SK-N-SH treated with all-trans-retinoic acid at 6 μM for 48 hours (cell line): ENCODE measurements at regions not wholly inside any gene's neighbourhood (a gene's known extent, or its start where the extent isn't known, plus 50 kb on each side); places are given as distances from the start of the nearest gene placed in this dataset.

ENCODE experiments used
- ATAC-seq: fragments of 200-7000 bp; cut with Tn5 transposase; 3 replicates; pipeline ENCODE4 v1.9.1; 2020; ENCODE audit warnings: mild to moderate bottlenecking, moderate library complexity
- ARNTL ChIP-seq: fragments of 450-650 bp; formaldehyde crosslinking; IDR thresholded peaks from 2 replicates; pipeline ENCODE4 v1.5.0; 2020; ENCODE audit warnings: low read depth, mild to moderate bottlenecking, moderate library complexity, borderline replicate concordance
- BACH2 ChIP-seq: fragments of 250-450 bp; sonication (Bioruptor Pico); IDR thresholded peaks from 2 replicates; pipeline ENCODE4 v1.9.0; 2021; ENCODE audit warnings: mild to moderate bottlenecking, borderline replicate concordance
- CSDC2 ChIP-seq: fragments of 250-450 bp; sonication (Bioruptor Pico); IDR thresholded peaks from 2 replicates; pipeline ENCODE4 v1.5.0; 2020; ENCODE audit warnings: mild to moderate bottlenecking, moderate library complexity
- CSRNP3 ChIP-seq: fragments of 250-450 bp; sonication (Bioruptor Pico); IDR thresholded peaks from 2 replicates; pipeline ENCODE4 v1.5.1; 2021; ENCODE audit warnings: mild to moderate bottlenecking, moderate library complexity
- ESRRG ChIP-seq: fragments of 250-450 bp; sonication (Bioruptor Pico); IDR thresholded peaks from 2 replicates; pipeline ENCODE4 v1.6.1; 2021; ENCODE audit warnings: mild to moderate bottlenecking
- GLIS3 ChIP-seq: fragments of 250-450 bp; sonication (Bioruptor Pico); IDR thresholded peaks from 2 replicates; pipeline ENCODE4 v1.5.0; 2020; ENCODE audit warnings: mild to moderate bottlenecking, moderate library complexity
- ISL1 ChIP-seq: fragments of 250-450 bp; sonication (Bioruptor Pico); IDR thresholded peaks from 2 replicates; pipeline ENCODE4 v2.1.2; 2022; ENCODE audit warnings: mild to moderate bottlenecking, moderate library complexity
- OSR1 ChIP-seq: fragments of 250-450 bp; sonication (Bioruptor Pico); IDR thresholded peaks from 2 replicates; pipeline ENCODE4 v1.8.0; 2022; ENCODE audit warnings: moderate library complexity, mild to moderate bottlenecking, inconsistent platforms
- POU6F1 ChIP-seq: fragments of 250-450 bp; sonication (Bioruptor Pico); IDR thresholded peaks from 2 replicates; pipeline ENCODE4 v1.8.0; 2021; ENCODE audit warnings: low read depth, mild to moderate bottlenecking, moderate library complexity, borderline replicate concordance
- PPARA ChIP-seq: fragments of 250-450 bp; sonication (Bioruptor Pico); IDR thresholded peaks from 2 replicates; pipeline ENCODE4 v1.5.0; 2020; ENCODE audit warnings: mild to moderate bottlenecking, borderline replicate concordance
- RARB ChIP-seq: fragments of 250-450 bp; sonication (Bioruptor Pico); IDR thresholded peaks from 2 replicates; pipeline ENCODE4 v1.8.0; 2021; ENCODE audit warnings: mild to moderate bottlenecking, moderate library complexity
- SNAI2 ChIP-seq: fragments of 250-450 bp; sonication (Bioruptor Pico); IDR thresholded peaks from 2 replicates; pipeline ENCODE4 v1.5.0; 2020; ENCODE audit warnings: mild to moderate bottlenecking, moderate library complexity
- TOX ChIP-seq: fragments of 250-450 bp; sonication (Bioruptor Pico); IDR thresholded peaks from 2 replicates; pipeline ENCODE4 v1.8.0; 2021; ENCODE audit warnings: mild to moderate bottlenecking, moderate library complexity, borderline replicate concordance
- TSHZ2 ChIP-seq: fragments of 250-450 bp; sonication (Bioruptor Pico); IDR thresholded peaks from 2 replicates; pipeline ENCODE4 v1.5.0; 2020; ENCODE audit warnings: mild to moderate bottlenecking, moderate library complexity
- ZC3H10 ChIP-seq: fragments of 250-450 bp; sonication (Bioruptor Pico); IDR thresholded peaks from 2 replicates; pipeline ENCODE4 v1.5.1; 2021; ENCODE audit warnings: mild to moderate bottlenecking, moderate library complexity
- ZFP3 ChIP-seq: fragments of 250-450 bp; sonication (Bioruptor Pico); IDR thresholded peaks from 2 replicates; pipeline ENCODE4 v1.5.0; 2020; ENCODE audit warnings: mild to moderate bottlenecking, moderate library complexity
- ZFP30 ChIP-seq: fragments of 450-650 bp; formaldehyde crosslinking; IDR thresholded peaks from 2 replicates; pipeline ENCODE4 v1.5.0; 2022; ENCODE audit warnings: mild to moderate bottlenecking, moderate library complexity
- ZNF70 ChIP-seq: fragments of 450-650 bp; formaldehyde crosslinking; IDR thresholded peaks from 2 replicates; pipeline ENCODE4 v1.5.0; 2020; ENCODE audit warnings: mild to moderate bottlenecking, moderate library complexity
- ZNF8 ChIP-seq: fragments of 450-650 bp; formaldehyde crosslinking; IDR thresholded peaks from 2 replicates; pipeline ENCODE4 v1.5.0; 2020; ENCODE audit warnings: mild to moderate bottlenecking, moderate library complexity
- TF ChIP-seq, protein P1 (sequence below): fragments of 250-450 bp; sonication (Bioruptor Pico); IDR thresholded peaks from 2 replicates; pipeline ENCODE4 v1.5.1; 2020; ENCODE audit warnings: low read depth, mild to moderate bottlenecking, moderate library complexity
- TF ChIP-seq, protein P2 (sequence below): fragments of 250-450 bp; sonication (Bioruptor Pico); IDR thresholded peaks from 2 replicates; pipeline ENCODE4 v1.8.0; 2020; ENCODE audit warnings: mild to moderate bottlenecking, moderate library complexity, borderline replicate concordance

DNA sequence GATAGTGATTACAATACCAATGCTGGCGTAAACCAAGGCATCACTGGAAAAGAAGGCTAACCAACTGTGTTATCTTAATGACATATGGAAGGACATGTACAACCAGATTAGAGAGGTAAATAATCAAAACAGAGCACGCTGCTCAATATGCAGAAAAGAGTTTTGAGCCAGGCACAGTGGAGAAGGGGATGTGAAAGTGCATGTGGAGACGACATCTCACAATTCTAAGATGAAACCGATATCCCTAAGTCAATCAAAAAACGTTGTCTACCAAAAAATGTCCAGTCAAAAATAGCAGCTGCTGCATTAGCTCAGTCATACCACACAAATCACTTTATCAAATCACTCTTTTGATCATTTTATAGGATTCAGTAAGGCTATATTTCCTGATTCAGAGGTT is 116.3 kb upstream of the OLIG2 start:
- no peak for ATAC-seq
- TF ChIP-seq ZFP30 (CRISPR knock-in tag) (no peak), OSR1 (CRISPR knock-in tag) (no peak)
- TF ChIP-seq, all 23 proteins: peak for 0

DNA sequence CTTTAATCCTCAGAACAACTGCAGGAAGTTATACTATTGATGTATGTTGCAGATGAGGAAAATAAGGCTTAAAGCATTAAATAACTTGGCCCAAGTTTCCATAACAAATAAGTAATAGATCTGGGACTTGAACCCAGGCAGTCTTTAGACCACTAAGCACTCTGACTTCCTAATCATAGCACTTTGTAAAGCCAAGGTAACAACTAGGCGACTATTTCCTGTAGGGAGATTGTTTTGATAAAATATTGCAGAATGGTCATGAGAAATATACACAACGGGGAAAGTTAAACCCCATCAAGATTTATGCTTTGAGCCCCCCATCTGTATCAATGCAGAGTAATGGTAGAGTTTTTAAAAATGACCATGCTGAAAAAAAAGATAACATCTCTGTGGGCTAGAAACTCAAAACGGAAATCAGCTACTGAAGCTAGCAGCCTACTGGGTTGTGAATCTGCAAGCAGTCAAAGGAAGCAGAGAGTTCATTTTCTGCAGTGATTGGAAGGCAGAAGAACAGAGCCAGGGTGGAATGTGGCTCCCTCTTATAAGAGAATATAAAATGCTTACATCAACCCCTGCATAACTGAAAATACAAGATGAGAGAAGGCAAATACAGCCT is 111.2 kb upstream of the OLIG2 start:
- no peak for ATAC-seq
- no peak for TF ChIP-seq ISL1
- TF ChIP-seq, all 23 proteins: peak for 0

GRCh38 chr21:32915099-32915498 is 110.6 kb upstream of the OLIG2 start:
- no peak for ATAC-seq
- TF ChIP-seq ZFP30 (CRISPR knock-in tag) (no peak), PPARA (CRISPR knock-in tag) (no peak), TOX (CRISPR knock-in tag) (no peak), RARB (CRISPR knock-in tag) (no peak), ZNF8 (CRISPR knock-in tag) (no peak), POU6F1 (CRISPR knock-in tag) (no peak), ZC3H10 (CRISPR knock-in tag) (no peak), BACH2 (CRISPR knock-in tag) (no peak), CSDC2 (CRISPR knock-in tag) (no peak), ARNTL (CRISPR knock-in tag) (no peak), ZNF70 (CRISPR knock-in tag) (no peak), ISL1 (no peak), GLIS3 (no peak), ZFP3 (CRISPR knock-in tag) (no peak), ESRRG (CRISPR knock-in tag) (no peak)
- TF ChIP-seq, protein P1, sequence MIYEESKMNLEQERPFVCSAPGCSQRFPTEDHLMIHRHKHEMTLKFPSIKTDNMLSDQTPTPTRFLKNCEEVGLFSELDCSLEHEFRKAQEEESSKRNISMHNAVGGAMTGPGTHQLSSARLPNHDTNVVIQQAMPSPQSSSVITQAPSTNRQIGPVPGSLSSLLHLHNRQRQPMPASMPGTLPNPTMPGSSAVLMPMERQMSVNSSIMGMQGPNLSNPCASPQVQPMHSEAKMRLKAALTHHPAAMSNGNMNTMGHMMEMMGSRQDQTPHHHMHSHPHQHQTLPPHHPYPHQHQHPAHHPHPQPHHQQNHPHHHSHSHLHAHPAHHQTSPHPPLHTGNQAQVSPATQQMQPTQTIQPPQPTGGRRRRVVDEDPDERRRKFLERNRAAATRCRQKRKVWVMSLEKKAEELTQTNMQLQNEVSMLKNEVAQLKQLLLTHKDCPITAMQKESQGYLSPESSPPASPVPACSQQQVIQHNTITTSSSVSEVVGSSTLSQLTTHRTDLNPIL (CRISPR knock-in tag) = no peak
- TF ChIP-seq, protein P2, sequence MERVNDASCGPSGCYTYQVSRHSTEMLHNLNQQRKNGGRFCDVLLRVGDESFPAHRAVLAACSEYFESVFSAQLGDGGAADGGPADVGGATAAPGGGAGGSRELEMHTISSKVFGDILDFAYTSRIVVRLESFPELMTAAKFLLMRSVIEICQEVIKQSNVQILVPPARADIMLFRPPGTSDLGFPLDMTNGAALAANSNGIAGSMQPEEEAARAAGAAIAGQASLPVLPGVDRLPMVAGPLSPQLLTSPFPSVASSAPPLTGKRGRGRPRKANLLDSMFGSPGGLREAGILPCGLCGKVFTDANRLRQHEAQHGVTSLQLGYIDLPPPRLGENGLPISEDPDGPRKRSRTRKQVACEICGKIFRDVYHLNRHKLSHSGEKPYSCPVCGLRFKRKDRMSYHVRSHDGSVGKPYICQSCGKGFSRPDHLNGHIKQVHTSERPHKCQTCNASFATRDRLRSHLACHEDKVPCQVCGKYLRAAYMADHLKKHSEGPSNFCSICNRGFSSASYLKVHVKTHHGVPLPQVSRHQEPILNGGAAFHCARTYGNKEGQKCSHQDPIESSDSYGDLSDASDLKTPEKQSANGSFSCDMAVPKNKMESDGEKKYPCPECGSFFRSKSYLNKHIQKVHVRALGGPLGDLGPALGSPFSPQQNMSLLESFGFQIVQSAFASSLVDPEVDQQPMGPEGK (CRISPR knock-in tag) = no peak
- TF ChIP-seq, all 23 proteins: peak for 0

GRCh38 chr21:32916088-32916487 is 109.6 kb upstream of the OLIG2 start:
- no peak for ATAC-seq
- TF ChIP-seq ZFP30 (CRISPR knock-in tag) (no peak), POU6F1 (CRISPR knock-in tag) (no peak), TSHZ2 (CRISPR knock-in tag) (no peak), ISL1 (no peak), SNAI2 (CRISPR knock-in tag) (no peak), OSR1 (CRISPR knock-in tag) (no peak), ESRRG (CRISPR knock-in tag) (no peak), GLIS3 (no peak), ZNF70 (CRISPR knock-in tag) (no peak), CSRNP3 (CRISPR knock-in tag) (no peak), ZNF8 (CRISPR knock-in tag) (no peak), BACH2 (CRISPR knock-in tag) (no peak)
- TF ChIP-seq, protein P1 (CRISPR knock-in tag) = no peak
- TF ChIP-seq, protein P2 (CRISPR knock-in tag) = no peak
